ENCODE measurements at regions not wholly inside any gene's neighbourhood (a gene's known extent, or its start where the extent isn't known, plus 50 kb on each side); places are given as distances from the start of the nearest gene placed in this dataset.
"Not testable (repeated sequence)": the region's sequence is repeated elsewhere in the genome, so short reads cannot be mapped to it uniquely, and the experiment has no call there.

DNA sequence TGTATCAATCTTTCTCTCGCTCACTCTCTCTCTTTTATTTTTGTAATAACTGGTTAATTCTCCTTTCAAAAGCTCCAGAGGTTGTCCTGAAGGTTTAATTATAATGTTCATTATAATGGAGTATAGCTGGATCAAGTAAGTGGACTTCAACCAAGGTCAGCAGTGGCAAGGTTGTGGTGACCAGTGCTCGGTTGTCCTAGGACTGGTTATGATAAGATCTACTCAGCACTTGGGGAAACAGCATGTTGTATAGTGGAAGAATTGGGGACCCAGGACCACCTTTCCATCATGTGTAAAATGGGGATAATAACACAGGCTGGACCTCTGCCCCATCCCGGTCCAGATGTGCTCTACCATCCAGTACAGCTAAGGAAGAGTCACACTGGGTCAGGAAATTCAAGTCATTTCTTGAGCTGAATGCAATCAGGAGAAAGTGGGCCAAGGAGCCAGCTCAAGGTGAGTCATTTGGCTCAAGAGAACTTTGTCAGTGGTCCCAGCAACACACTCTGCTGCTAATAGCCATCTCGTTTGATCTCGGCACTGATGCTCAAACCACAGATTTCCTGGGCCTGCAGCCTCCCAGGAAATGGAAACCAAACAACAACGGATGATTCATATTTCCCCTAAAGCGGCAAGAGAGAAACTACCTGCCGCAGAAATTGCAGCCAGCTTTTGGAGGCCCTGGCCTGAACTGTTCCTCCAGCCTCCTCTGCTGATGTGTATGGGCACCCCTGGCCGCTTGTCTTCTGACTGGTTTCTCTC lies 123.6 kb upstream of the RBPJ start:
- no peak overlapping the region for H2AFZ ChIP-seq (ENCODE audit: low read length)
- no peaks in the 10 kb centered on the region for H3K27me3 ChIP-seq (ENCODE audit: insufficient read depth, low read length)
- no peaks in the 10 kb centered on the region for H3K79me2 ChIP-seq (ENCODE audit: insufficient read depth, low read length)
- H4K20me1 ChIP-seq (ENCODE audit: insufficient read depth, low read length), result no peaks in the 10 kb centered on the region
- TF ChIP-seq, protein P1, sequence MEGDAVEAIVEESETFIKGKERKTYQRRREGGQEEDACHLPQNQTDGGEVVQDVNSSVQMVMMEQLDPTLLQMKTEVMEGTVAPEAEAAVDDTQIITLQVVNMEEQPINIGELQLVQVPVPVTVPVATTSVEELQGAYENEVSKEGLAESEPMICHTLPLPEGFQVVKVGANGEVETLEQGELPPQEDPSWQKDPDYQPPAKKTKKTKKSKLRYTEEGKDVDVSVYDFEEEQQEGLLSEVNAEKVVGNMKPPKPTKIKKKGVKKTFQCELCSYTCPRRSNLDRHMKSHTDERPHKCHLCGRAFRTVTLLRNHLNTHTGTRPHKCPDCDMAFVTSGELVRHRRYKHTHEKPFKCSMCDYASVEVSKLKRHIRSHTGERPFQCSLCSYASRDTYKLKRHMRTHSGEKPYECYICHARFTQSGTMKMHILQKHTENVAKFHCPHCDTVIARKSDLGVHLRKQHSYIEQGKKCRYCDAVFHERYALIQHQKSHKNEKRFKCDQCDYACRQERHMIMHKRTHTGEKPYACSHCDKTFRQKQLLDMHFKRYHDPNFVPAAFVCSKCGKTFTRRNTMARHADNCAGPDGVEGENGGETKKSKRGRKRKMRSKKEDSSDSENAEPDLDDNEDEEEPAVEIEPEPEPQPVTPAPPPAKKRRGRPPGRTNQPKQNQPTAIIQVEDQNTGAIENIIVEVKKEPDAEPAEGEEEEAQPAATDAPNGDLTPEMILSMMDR (IDR thresholded peaks at IDR 0.05; ENCODE audit: extremely low read depth, low read depth, low read length), result no peak
- peak overlapping the region; percentile 54 for H3K4me2 ChIP-seq (ENCODE audit: insufficient read depth, low read length)
- H3K9me3 ChIP-seq (ENCODE audit: low read depth, low read length), result no peaks in the 10 kb centered on the region
- H3K4me3 ChIP-seq (ENCODE audit: insufficient read depth, low read length), result no peak overlapping the region
- peaks cover 16% of the 10 kb centered on the region for H3K4me1 ChIP-seq (ENCODE audit: insufficient read depth, low read length)
- DNase-seq (ENCODE audit: insufficient read length, low spot score, missing footprints), result peak; percentile 90
- H3K27ac ChIP-seq (ENCODE audit: low read depth, low read length), result no peak overlapping the region
- no peaks in the 10 kb centered on the region for H3K36me3 ChIP-seq (ENCODE audit: insufficient read depth, low read length)

- peaks cover 16% of the 10 kb centered on the region for H3K4me1 ChIP-seq (ENCODE audit: insufficient read depth, low read length)
- not testable (repeated sequence) for H3K36me3 ChIP-seq (ENCODE audit: insufficient read depth, low read length); H3K27me3 ChIP-seq (ENCODE audit: insufficient read depth, low read length); H3K27ac ChIP-seq (ENCODE audit: low read depth, low read length); H3K79me2 ChIP-seq (ENCODE audit: insufficient read depth, low read length); H2AFZ ChIP-seq (ENCODE audit: low read length); H3K4me3 ChIP-seq (ENCODE audit: insufficient read depth, low read length); H4K20me1 ChIP-seq (ENCODE audit: insufficient read depth, low read length); DNase-seq (ENCODE audit: insufficient read length, low spot score, missing footprints); H3K9me3 ChIP-seq (ENCODE audit: low read depth, low read length); H3K4me2 ChIP-seq (ENCODE audit: insufficient read depth, low read length)
Observed at GRCh38 chr4:26198931-26199330, 121.9 kb upstream of the RBPJ start.

DNA sequence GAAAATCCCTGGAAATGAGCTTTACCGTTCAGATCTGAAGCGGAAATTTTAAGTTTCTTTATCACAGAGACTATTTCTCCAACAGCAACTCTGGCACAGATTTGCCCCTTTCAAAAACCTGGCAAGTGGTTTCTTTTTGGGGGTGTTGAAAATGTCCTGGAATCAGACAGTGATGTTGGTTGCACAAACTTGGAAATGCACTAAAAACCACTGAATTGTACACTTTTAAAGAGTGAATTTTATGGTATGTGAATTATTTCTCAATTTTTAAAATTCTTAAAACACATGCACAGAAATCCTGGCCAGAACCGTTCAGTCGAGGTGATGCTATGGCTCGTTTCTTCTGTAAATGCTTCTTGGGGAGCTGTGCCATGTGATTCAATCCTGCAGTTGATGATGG lies 121.2 kb upstream of the RBPJ start:
- Histone ChIP-seq H2AFZ (ENCODE audit: low read length) (no peak overlapping the region), H3K79me2 (ENCODE audit: insufficient read depth, low read length) (no peaks in the 10 kb centered on the region)

DNA sequence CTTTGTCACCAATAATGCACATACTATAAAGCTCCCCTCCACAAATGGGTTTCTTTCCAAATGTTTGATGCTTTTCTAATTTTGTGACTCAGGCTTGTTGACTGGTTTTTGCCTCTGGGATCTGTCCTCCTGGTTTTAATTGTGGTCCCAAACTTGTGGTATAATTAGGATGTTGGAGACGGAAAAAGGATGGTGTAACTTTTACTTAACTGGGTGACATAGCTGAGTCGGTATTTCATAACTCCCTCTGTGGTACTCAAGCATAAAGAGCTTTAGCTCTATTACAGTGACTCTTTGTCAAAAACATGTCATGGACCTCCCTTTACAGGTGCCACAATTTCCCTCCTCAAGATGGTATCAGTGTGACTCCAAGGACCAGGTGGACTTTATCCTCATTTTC lies 119.7 kb upstream of the RBPJ start:
- no peak overlapping the region for H3K4me2 ChIP-seq (ENCODE audit: insufficient read depth, low read length)
- DNase-seq (ENCODE audit: insufficient read length, low spot score, missing footprints), result no peak

More for the DNA sequence above, 121.2 kb upstream of the RBPJ start:
- H3K27ac ChIP-seq (ENCODE audit: low read depth, low read length), result no peak overlapping the region
- no peaks in the 10 kb centered on the region for H4K20me1 ChIP-seq (ENCODE audit: insufficient read depth, low read length)
- H3K4me1 ChIP-seq (ENCODE audit: insufficient read depth, low read length), result peaks cover 16% of the 10 kb centered on the region
- DNase-seq (ENCODE audit: insufficient read length, low spot score, missing footprints), result no peak
- H3K4me3 ChIP-seq (ENCODE audit: insufficient read depth, low read length), result no peak overlapping the region
- TF ChIP-seq, protein P1 (IDR thresholded peaks at IDR 0.05; ENCODE audit: extremely low read depth, low read depth, low read length), result no peak
- H3K9me3 ChIP-seq (ENCODE audit: low read depth, low read length), result no peaks in the 10 kb centered on the region
- no peak overlapping the region for H3K4me2 ChIP-seq (ENCODE audit: insufficient read depth, low read length)
- no peaks in the 10 kb centered on the region for H3K27me3 ChIP-seq (ENCODE audit: insufficient read depth, low read length)
- H3K36me3 ChIP-seq (ENCODE audit: insufficient read depth, low read length), result no peaks in the 10 kb centered on the region

More for the DNA sequence above, 119.7 kb upstream of the RBPJ start:
- TF ChIP-seq, protein P1 (IDR thresholded peaks at IDR 0.05; ENCODE audit: extremely low read depth, low read depth, low read length), result no peak
- H3K27me3 ChIP-seq (ENCODE audit: insufficient read depth, low read length), result no peaks in the 10 kb centered on the region
- no peak overlapping the region for H3K27ac ChIP-seq (ENCODE audit: low read depth, low read length)
- H3K79me2 ChIP-seq (ENCODE audit: insufficient read depth, low read length), result no peaks in the 10 kb centered on the region
- H3K4me3 ChIP-seq (ENCODE audit: insufficient read depth, low read length), result no peak overlapping the region
- no peaks in the 10 kb centered on the region for H3K9me3 ChIP-seq (ENCODE audit: low read depth, low read length)
- H4K20me1 ChIP-seq (ENCODE audit: insufficient read depth, low read length), result no peaks in the 10 kb centered on the region
- no peak overlapping the region for H2AFZ ChIP-seq (ENCODE audit: low read length)
- no peaks in the 10 kb centered on the region for H3K36me3 ChIP-seq (ENCODE audit: insufficient read depth, low read length)
- peaks cover 19% of the 10 kb centered on the region for H3K4me1 ChIP-seq (ENCODE audit: insufficient read depth, low read length)
